Endodermal cell (in vitro differentiated cells): ENCODE measurements at regions not wholly inside any gene's neighbourhood (a gene's known extent, or its start where the extent isn't known, plus 50 kb on each side); places are given as distances from the start of the nearest gene placed in this dataset.

Experiments used
- DNase-seq: peaks from one replicate; pipeline ENCODE4 v3.0.0-alpha.2; 2017
- H3K27ac ChIP-seq: 2 replicates; pipeline ENCODE4 v1.5.1; 2013; ENCODE audit warnings: mild to moderate bottlenecking, low read depth, low read length, moderate library complexity
- H3K27me3 ChIP-seq: 2 replicates; pipeline ENCODE4 v1.6.1; 2013; ENCODE audit warnings: mild to moderate bottlenecking, low read length, moderate library complexity; ENCODE audit not compliant: insufficient read depth, control insufficient read depth, poor library complexity, severe bottlenecking
- H3K36me3 ChIP-seq: 2 replicates; pipeline ENCODE4 v1.7.0; 2013; ENCODE audit warnings: mild to moderate bottlenecking, low read length, moderate library complexity; ENCODE audit not compliant: control insufficient read depth, insufficient read depth
- H3K4me1 ChIP-seq: one replicate; pipeline ENCODE4 v1.7.0; 2013; ENCODE audit warnings: low read length; ENCODE audit not compliant: control insufficient read depth, insufficient read depth
- H3K4me3 ChIP-seq: 2 replicates; pipeline ENCODE4 v1.5.1; 2013; ENCODE audit warnings: mild to moderate bottlenecking, low read length, moderate library complexity
- H3K9ac ChIP-seq: 2 replicates; pipeline ENCODE4 v1.6.1; 2013; ENCODE audit warnings: mild to moderate bottlenecking, low read length, moderate library complexity; ENCODE audit not compliant: poor library complexity, severe bottlenecking; ENCODE audit errors: extremely low read depth
- H3K9me3 ChIP-seq: 2 replicates; pipeline ENCODE4 v1.6.1; 2013; ENCODE audit warnings: mild to moderate bottlenecking, low read length, moderate library complexity; ENCODE audit not compliant: control insufficient read depth
- H3K27ac Mint-ChIP-seq: 2 replicates; pipeline ENCODE4 v1.8.0; 2020; ENCODE audit warnings: mixed read lengths
- H3K27me3 Mint-ChIP-seq: 2 replicates; pipeline ENCODE4 v1.8.0; 2021; ENCODE audit warnings: mild to moderate bottlenecking, mixed read lengths; ENCODE audit not compliant: insufficient read depth
- H3K36me3 Mint-ChIP-seq: 2 replicates; pipeline ENCODE4 v1.8.0; 2020; ENCODE audit warnings: low read depth, mixed read lengths
- H3K4me1 Mint-ChIP-seq: 2 replicates; pipeline ENCODE4 v1.8.0; 2020; ENCODE audit warnings: mixed read lengths
- H3K4me3 Mint-ChIP-seq: 2 replicates; pipeline ENCODE4 v1.8.0; 2020; ENCODE audit warnings: mild to moderate bottlenecking, moderate library complexity, mixed read lengths
- H3K9me3 Mint-ChIP-seq: 2 replicates; pipeline ENCODE4 v1.8.0; 2020; ENCODE audit warnings: mild to moderate bottlenecking, mixed read lengths
- CTCF ChIP-seq: fragments of 200-600 bp; sonication (generic); conservative IDR thresholded peaks from 2 replicates; pipeline ENCODE4 v1.5.0; 2021; ENCODE audit warnings: antibody characterized with exemption, mild to moderate bottlenecking
- WGBS, 2 experiments: methylation state at CpG; one replicate each; pipeline versions ENCODE4 v1.1.5 to v1.1.7; 2013; ENCODE audit warnings: missing lambda C conversion rate in 2 of 2, mixed read lengths in 1 of 2; ENCODE audit not compliant: insufficient coverage in 1 of 2, insufficient read length in 1 of 2; 5-methylcytosine and 5-hydroxymethylcytosine counted together

- H3K4me3 ChIP-seq: no peak overlapping the region
- H3K9me3 Mint-ChIP-seq: peaks cover 2% of the 10 kb centered on the region
- no peak overlapping the region for H3K27ac ChIP-seq
- no peak overlapping the region for H3K27ac Mint-ChIP-seq
- H3K9ac ChIP-seq: no peak overlapping the region
- H3K4me1 Mint-ChIP-seq: no peaks in the 10 kb centered on the region
- no peaks in the 10 kb centered on the region for H3K4me1 ChIP-seq
- no peaks in the 10 kb centered on the region for H3K36me3 ChIP-seq
- no peaks in the 10 kb centered on the region for H3K9me3 ChIP-seq
- no peak for DNase-seq
- no peak for TF ChIP-seq CTCF
- H3K27me3 ChIP-seq: no peaks in the 10 kb centered on the region
- H3K36me3 Mint-ChIP-seq: no peaks in the 10 kb centered on the region
- 95 to 100% methylated on average over 2 to 6 of the region's 6 CpGs for WGBS, 2 experiments
- H3K4me3 Mint-ChIP-seq: no peak overlapping the region
- H3K27me3 Mint-ChIP-seq: no peaks in the 10 kb centered on the region
Measured at GRCh38 chr5:92248518-92248917, 865.4 kb upstream of the ARRDC3 start.

- no peaks in the 10 kb centered on the region for H3K36me3 ChIP-seq
- H3K27ac Mint-ChIP-seq: no peak overlapping the region
- no peak overlapping the region for H3K4me3 Mint-ChIP-seq
- H3K4me1 ChIP-seq: no peaks in the 10 kb centered on the region
- H3K9me3 ChIP-seq: no peaks in the 10 kb centered on the region
- no peak overlapping the region for H3K27ac ChIP-seq
- no peaks in the 10 kb centered on the region for H3K27me3 Mint-ChIP-seq
- no peak overlapping the region for H3K9ac ChIP-seq
- no peak for DNase-seq
- no peaks in the 10 kb centered on the region for H3K27me3 ChIP-seq
- H3K4me1 Mint-ChIP-seq: no peaks in the 10 kb centered on the region
- H3K4me3 ChIP-seq: no peak overlapping the region
- H3K9me3 Mint-ChIP-seq: no peaks in the 10 kb centered on the region
- H3K36me3 Mint-ChIP-seq: no peaks in the 10 kb centered on the region
- no peak for TF ChIP-seq CTCF
Measured at GRCh38 chr5:92242170-92242569, 859.1 kb upstream of the ARRDC3 start.

GRCh38 chr5:92237896-92238295 lies 854.8 kb upstream of the ARRDC3 start:
- Histone ChIP-seq H3K9me3 (no peaks in the 10 kb centered on the region), H3K27ac (no peak overlapping the region), H3K27me3 (no peaks in the 10 kb centered on the region), H3K36me3 (no peaks in the 10 kb centered on the region), H3K4me1 (no peaks in the 10 kb centered on the region), H3K4me3 (no peak overlapping the region), H3K9ac (no peak overlapping the region)
- H3K9me3 Mint-ChIP-seq: no peaks in the 10 kb centered on the region
- DNase-seq: no peak
- WGBS, 2 experiments: 92 to 93% methylated on average over 1 to 2 of the region's 2 CpGs
- no peak for TF ChIP-seq CTCF
- H3K36me3 Mint-ChIP-seq: no peaks in the 10 kb centered on the region
- H3K27me3 Mint-ChIP-seq: no peaks in the 10 kb centered on the region
- H3K4me1 Mint-ChIP-seq: no peaks in the 10 kb centered on the region
- H3K27ac Mint-ChIP-seq: no peak overlapping the region
- H3K4me3 Mint-ChIP-seq: no peak overlapping the region
